ENCODE measurements at regions not wholly inside any gene's neighbourhood (a gene's known extent, or its start where the extent isn't known, plus 50 kb on each side); places are given as distances from the start of the nearest gene placed in this dataset.

DNA sequence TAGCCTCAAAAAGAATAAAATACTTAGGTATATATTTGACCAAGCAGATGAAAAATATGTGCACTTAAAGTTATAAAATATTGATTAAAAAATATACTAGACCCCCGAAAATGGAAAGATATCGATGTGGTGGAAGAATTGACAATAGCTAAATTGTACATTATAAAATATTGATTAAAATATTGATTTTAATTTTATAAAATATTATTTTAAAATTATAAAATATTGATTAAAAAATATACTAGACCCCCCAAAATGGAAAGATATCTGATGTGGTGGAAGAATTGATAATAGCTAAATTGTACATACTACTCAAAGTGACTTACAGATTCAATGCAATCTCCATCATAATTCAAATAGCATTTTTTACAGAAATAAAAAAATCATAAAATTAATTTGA is 1540.9 kb upstream of the RAG2 start:
- TF ChIP-seq POLR2AphosphoS5 (IDR thresholded peaks at IDR 0.05; ENCODE audit: low read depth, low read length) (no peak), POLR2A (IDR thresholded peaks at IDR 0.05; ENCODE audit: low read depth, low read length) (no peak), TAF1 (IDR thresholded peaks at IDR 0.05; ENCODE audit: borderline replicate concordance, low read depth, low read length) (no peak)
